Activated naive CD4-positive, alpha-beta T cell treated with anti-CD3 and anti-CD28 coated beads for 36 hours (primary cell): ENCODE measurements at regions not wholly inside any gene's neighbourhood (a gene's known extent, or its start where the extent isn't known, plus 50 kb on each side); places are given as distances from the start of the nearest gene placed in this dataset.
"Not testable (repeated sequence)": the region's sequence is repeated elsewhere in the genome, so short reads cannot be mapped to it uniquely, and the experiment has no call there.

Experiments
- CTCF ChIA-PET: fragments of 350-600 bp; sonication (Branson Sonifier 250); formaldehyde crosslinking; loops from one replicate; lab custom pipeline; 2021; ENCODE audit warnings: antibody characterized with exemption; lab: Charles Lee
- DNase-seq: peaks from one replicate; pipeline ENCODE4 v3.0.0-alpha.2; 2020
- H3K27ac Mint-ChIP-seq: one replicate; pipeline ENCODE4 v1.8.0; 2021; ENCODE audit warnings: mild to moderate bottlenecking, mixed read lengths
- H3K27me3 Mint-ChIP-seq: one replicate; pipeline ENCODE4 v1.8.0; 2021; ENCODE audit warnings: low read depth, mixed read lengths
- H3K36me3 Mint-ChIP-seq: one replicate; pipeline ENCODE4 v1.8.0; 2021; ENCODE audit warnings: low read depth, mixed read lengths
- H3K4me1 Mint-ChIP-seq: one replicate; pipeline ENCODE4 v1.8.0; 2021; ENCODE audit warnings: low read depth, mixed read lengths
- H3K4me3 Mint-ChIP-seq: one replicate; pipeline ENCODE4 v1.8.0; 2021; ENCODE audit warnings: mild to moderate bottlenecking, moderate library complexity, mixed read lengths
- H3K9me3 Mint-ChIP-seq: one replicate; pipeline ENCODE4 v1.8.0; 2021; ENCODE audit warnings: mixed read lengths
- intact Hi-C: fragments of 100-400 bp; cut with micrococcal nuclease; formaldehyde crosslinking; loops from one replicate; pipeline ENCODE4 v1.15.1; 2023

DNA sequence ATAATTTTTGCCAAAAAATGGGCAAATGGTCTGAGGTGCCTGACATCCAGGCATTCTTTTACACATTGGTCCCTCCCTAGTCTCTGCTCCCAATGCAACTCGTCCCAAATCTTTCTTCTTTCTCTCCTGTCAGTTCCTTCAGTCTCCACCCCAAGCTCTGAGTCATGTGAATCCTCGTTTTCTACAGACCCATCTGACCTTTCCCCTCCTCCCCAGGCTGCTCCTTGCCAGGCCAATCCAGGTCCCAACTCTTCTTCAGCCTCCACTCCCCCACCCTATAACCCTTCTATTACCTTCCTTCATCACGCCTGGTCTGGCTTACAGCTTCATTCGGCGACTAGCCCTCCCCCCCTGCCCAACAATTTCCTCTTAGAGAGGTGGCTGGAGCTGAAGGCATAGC, 55.3 kb downstream of the BBS10 start:
- intact Hi-C loops, H3K4me1 Mint-ChIP-seq, H3K27ac Mint-ChIP-seq, H3K36me3 Mint-ChIP-seq, H3K4me3 Mint-ChIP-seq, CTCF ChIA-PET, H3K9me3 Mint-ChIP-seq, DNase-seq: not testable (repeated sequence)
- peaks cover 14% of the 10 kb centered on the region for H3K27me3 Mint-ChIP-seq

DNA sequence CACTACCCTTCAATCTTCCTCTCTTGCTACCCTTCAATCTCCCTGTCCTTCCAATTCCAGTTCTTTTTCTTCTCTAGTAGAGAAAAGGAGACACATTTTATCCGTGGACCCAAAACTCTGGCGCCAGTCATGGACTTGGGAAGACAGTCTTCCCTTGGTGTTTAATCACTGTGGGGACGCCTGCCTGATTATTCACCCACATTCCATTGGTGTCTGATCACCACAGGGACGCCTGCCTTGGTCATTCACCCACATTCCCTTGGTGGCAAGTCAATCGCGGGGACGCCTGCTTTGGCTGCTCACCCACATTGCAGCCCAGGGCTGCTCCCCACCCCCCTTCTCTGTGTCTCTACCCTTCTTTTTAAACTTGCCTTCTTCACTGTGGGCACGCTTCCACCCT, 55.9 kb downstream of the BBS10 start:
- H3K4me3 Mint-ChIP-seq, H3K4me1 Mint-ChIP-seq, H3K9me3 Mint-ChIP-seq, DNase-seq, H3K36me3 Mint-ChIP-seq, intact Hi-C loops, H3K27ac Mint-ChIP-seq: not testable (repeated sequence)
- CTCF ChIA-PET, result interaction anchor here (0.7 kb wide), 1 partner anchor 52 kb away, joined by 3 read pairs; no protein-coding TSS in a partner anchor
- peaks cover 16% of the 10 kb centered on the region for H3K27me3 Mint-ChIP-seq

DNA sequence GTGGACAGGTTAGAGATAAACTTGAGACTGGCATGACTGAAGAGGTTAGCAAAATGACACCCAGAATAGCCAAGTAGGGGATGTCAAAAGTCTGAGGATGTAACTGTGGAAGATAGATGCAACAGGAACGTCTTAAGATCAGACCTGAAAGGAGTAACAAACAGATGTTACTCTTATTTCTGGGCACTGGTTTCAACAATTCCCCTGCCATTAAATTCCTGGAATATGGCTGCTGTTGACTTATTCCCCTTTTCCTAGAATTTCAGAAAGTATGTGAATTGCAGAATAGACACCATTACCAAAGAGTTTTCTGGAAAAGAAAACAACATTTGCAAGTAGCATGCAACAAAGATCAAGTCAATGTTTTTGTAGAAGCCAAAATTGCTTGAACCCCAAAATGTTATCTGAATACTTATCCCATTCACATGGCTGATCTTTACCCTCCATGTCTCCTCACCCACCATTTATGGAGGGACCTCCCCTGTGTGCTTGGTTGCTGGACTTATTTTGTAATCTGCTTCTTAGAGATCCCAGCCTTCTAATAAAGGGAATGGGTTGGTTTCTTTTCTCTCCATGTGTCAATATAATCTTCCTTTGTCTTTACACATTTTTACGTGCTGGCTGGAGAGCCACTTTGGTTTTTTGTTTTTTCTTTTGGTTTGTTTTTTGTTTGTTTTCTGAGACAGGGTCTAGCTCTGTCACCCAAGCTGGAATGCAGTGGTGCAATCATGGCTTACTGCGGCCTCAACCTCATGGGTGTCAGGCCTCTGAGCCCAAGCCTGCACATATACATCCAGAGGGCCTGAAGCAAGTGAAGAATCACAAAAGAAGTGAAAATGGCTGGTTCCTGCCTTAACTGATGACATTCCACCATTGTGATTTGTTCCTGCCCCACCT, 57.0 kb downstream of the BBS10 start:
- H3K4me1 Mint-ChIP-seq, result no peaks in the 10 kb centered on the region
- DNase-seq, result no peak
- H3K4me3 Mint-ChIP-seq, result no peak overlapping the region
- H3K27ac Mint-ChIP-seq, result no peak overlapping the region
- no peaks in the 10 kb centered on the region for H3K9me3 Mint-ChIP-seq
- intact Hi-C loops, result no loop called here
- no peaks in the 10 kb centered on the region for H3K36me3 Mint-ChIP-seq
- CTCF ChIA-PET, result interaction anchor here (0.7 kb wide), 1 partner anchor 53 kb away, joined by 3 read pairs; no protein-coding TSS in a partner anchor
- peaks cover 16% of the 10 kb centered on the region for H3K27me3 Mint-ChIP-seq

DNA sequence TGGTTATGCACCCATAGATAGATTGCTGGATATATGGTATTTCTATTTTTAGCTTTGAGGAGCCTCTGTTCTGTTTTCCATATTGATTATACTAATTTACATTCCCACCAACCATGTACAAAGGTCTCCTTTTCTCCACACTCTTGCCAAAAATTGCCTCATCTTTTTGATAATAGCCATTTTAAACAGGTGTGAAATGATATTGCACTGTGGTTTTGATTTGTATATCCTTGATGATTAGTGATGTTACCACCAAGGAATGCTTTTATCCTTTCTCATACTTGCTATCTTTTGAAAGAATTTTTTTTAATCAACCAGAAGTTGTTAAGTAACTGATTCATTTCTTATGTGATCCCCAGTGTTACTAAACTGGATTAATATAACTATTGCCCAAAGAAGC, 60.0 kb downstream of the BBS10 start:
- no peaks in the 10 kb centered on the region for H3K36me3 Mint-ChIP-seq
- no peak for DNase-seq
- intact Hi-C loops, result no loop called here
- no peaks in the 10 kb centered on the region for H3K9me3 Mint-ChIP-seq
- CTCF ChIA-PET, result interaction anchor here (0.6 kb wide), 1 partner anchor 523 kb away, joined by 3 read pairs; no protein-coding TSS in a partner anchor
- H3K4me3 Mint-ChIP-seq, result no peak overlapping the region
- no peak overlapping the region for H3K27ac Mint-ChIP-seq
- no peaks in the 10 kb centered on the region for H3K4me1 Mint-ChIP-seq
- H3K27me3 Mint-ChIP-seq, result peaks cover 14% of the 10 kb centered on the region

DNA sequence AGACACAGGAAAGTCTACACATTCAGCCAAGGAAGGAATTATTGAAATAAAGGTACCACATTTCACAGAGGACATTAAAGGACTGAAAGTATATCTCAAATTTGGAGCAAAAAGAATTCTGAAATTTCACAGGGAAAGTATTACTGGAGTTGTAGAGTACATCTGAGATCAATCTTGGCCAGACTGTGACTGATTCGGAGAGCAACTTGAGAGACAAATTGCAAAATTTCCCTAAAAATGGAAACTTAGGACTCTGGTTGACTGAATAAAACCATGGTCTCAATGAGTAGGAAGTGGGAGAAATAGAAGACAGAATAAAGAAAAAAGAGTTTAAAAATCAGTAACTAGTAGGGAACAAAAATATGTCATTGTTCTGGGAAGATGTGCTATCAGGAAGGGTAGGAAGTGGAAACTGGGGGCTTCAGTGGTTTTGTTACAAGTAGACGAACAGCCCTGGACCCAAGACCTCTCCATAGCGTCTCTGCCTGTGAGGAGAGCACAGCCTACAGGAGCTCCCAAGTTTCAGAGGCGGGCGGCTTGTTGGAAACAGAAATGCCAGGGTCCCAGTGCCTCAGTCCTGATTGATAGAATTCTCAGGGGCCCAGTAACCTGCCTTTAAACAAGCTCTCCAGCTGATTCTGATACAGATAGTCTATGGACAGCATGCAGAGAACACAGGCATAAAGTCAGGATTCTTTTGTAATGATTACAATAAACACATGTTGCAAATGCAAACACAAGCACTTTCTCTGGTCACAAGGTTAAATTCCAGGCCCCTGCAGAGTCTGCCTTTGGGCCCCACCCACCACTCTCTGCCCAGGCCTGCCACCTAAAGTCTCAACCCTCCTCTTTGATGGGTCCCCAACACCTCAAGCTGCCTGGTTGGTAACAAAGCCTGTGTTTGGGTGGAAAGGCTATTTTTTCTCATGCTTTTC, 63.1 kb downstream of the BBS10 start:
- no peak for DNase-seq
- Mint-ChIP-seq H3K27me3 (peaks cover 8% of the 10 kb centered on the region), H3K36me3 (no peaks in the 10 kb centered on the region), H3K4me1 (no peaks in the 10 kb centered on the region), H3K4me3 (no peak overlapping the region), H3K9me3 (no peaks in the 10 kb centered on the region), H3K27ac (no peak overlapping the region)
- intact Hi-C loops, result no loop called here
- CTCF ChIA-PET, result interaction anchor here (1.2 kb wide), 1 partner anchor 14 kb away, joined by 3 read pairs; no protein-coding TSS in a partner anchor

DNA sequence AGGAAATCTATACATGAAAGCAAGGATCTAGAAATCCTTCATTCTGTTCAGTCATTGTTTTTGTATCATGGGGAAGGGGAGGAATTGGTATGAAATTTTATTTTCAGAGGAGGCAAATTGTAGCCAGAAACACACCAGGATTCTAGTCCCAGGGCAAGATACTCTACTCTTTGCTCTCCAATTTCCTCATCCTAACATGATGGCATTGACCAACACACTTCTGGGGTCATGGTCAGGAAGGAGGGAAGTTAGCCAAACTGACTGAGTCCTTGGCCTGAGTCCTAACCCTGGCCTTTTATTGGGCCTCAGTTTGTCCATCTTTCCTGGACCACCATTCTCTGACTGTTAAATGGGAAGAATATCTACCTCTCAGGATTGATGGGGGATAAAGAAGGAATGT, 65.5 kb downstream of the BBS10 start:
- H3K4me3 Mint-ChIP-seq, result no peak overlapping the region
- no peak overlapping the region for H3K27ac Mint-ChIP-seq
- no peak for DNase-seq
- H3K36me3 Mint-ChIP-seq, result no peaks in the 10 kb centered on the region
- H3K27me3 Mint-ChIP-seq, result peaks cover 5% of the 10 kb centered on the region
- intact Hi-C loops, result no loop called here
- no peaks in the 10 kb centered on the region for H3K4me1 Mint-ChIP-seq
- CTCF ChIA-PET, result no interaction called here
- H3K9me3 Mint-ChIP-seq, result no peaks in the 10 kb centered on the region

DNA sequence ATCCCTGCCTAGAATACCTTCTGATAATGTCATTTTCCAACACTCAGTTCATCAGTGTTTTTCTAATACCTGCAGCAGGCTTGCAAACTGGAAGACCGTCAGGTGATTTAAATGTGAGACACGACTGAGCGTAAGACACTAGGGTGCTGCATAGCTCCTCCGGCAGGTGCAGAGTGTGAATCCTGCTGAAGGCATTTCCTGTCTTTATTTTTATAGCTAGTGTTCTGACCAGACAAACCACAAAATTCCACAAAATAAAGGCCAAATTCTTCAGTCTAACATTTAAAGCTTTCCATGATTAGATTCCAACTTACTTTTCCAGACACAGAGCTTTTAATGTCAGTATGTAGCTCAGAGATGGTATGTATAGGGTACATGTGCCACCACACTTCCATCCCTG, 70.7 kb downstream of the BBS10 start:
- Mint-ChIP-seq H3K27me3 (peaks cover 11% of the 10 kb centered on the region), H3K4me3 (no peak overlapping the region), H3K27ac (no peak overlapping the region), H3K9me3 (no peaks in the 10 kb centered on the region), H3K36me3 (no peaks in the 10 kb centered on the region), H3K4me1 (peaks cover 12% of the 10 kb centered on the region)
- CTCF ChIA-PET, result interaction anchor here (1.0 kb wide), 1 partner anchor 13 kb away, joined by 3 read pairs; no protein-coding TSS in a partner anchor
- DNase-seq, result no peak
- intact Hi-C loops, result no loop called here

DNA sequence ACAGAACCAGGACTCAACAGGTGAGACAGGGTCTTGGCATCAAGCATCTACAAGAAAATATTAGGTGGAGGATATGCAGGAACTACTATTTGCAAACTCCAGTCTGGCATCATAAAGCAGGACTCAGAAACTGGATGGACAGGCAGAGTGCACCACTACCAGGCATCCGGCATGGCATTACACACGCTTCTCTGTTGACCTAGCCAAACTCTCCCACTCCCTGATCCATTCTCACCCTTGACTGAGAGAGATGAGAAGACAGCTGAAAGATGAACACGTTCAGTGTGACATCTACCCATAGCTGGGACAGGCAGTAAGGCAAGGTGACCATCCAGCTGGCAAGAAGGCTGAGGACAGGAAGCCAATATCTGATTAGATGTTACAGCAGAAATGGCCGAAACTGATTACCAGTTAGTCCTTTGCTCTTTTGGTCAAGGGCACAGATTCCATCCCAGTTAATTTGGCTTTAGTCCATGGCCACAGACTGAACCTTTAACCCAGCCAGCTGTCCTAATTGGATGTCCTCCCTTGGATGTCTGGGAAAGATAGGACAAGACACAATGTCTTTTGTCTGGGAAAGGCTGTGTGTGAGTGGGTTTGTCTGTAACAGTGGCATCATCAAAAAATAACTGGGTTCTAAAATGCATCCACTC, 71.6 kb downstream of the BBS10 start:
- Mint-ChIP-seq H3K27ac (no peak overlapping the region), H3K36me3 (no peaks in the 10 kb centered on the region), H3K27me3 (peaks cover 11% of the 10 kb centered on the region), H3K4me3 (no peak overlapping the region), H3K9me3 (no peaks in the 10 kb centered on the region), H3K4me1 (peaks cover 12% of the 10 kb centered on the region)
- intact Hi-C loops, result no loop called here
- CTCF ChIA-PET, result no interaction called here
- no peak for DNase-seq

DNA sequence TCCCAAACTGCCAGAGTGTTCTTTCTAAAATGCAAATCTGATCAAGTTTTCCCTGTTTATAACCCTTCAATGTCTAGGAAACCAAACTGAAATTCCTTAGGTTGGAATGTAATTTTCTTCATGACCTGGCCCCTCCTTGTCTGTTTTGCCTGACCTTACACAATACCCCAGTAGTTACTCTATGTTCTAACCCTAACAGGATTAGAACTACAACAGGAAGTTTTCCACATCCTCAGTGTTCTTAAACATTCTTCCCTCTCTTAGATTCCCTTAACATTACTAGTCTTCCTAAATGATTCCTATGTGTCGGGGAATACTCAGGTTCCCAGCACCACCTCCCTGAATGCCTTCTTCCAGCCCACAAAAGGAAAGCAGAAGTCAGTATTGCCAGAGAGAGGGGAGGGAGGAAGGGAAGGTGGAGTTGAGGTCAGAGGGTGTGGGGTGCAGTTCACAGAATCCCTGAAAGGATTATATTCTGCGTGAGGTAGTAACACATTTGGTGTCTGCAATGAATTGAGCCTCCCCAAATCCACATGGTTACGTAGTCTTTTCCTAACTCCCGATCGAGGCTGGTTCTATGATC, 72.6 kb downstream of the BBS10 start:
- peaks cover 11% of the 10 kb centered on the region for H3K27me3 Mint-ChIP-seq
- peaks cover 12% of the 10 kb centered on the region for H3K4me1 Mint-ChIP-seq
- H3K27ac Mint-ChIP-seq, result no peak overlapping the region
- intact Hi-C loops, result loop anchor here (1.0 to 2.0 kb wide), 3 partner anchors 73 to 297 kb away; partner anchors contain the start of gene BBS10
- CTCF ChIA-PET, result interaction anchor here (0.5 to 1.2 kb wide), 3 partner anchors 8 to 369 kb away, joined by 3 to 7 read pairs (median 4); no protein-coding TSS in a partner anchor
- H3K4me3 Mint-ChIP-seq, result no peak overlapping the region
- no peaks in the 10 kb centered on the region for H3K9me3 Mint-ChIP-seq
- DNase-seq, result no peak
- H3K36me3 Mint-ChIP-seq, result no peaks in the 10 kb centered on the region

DNA sequence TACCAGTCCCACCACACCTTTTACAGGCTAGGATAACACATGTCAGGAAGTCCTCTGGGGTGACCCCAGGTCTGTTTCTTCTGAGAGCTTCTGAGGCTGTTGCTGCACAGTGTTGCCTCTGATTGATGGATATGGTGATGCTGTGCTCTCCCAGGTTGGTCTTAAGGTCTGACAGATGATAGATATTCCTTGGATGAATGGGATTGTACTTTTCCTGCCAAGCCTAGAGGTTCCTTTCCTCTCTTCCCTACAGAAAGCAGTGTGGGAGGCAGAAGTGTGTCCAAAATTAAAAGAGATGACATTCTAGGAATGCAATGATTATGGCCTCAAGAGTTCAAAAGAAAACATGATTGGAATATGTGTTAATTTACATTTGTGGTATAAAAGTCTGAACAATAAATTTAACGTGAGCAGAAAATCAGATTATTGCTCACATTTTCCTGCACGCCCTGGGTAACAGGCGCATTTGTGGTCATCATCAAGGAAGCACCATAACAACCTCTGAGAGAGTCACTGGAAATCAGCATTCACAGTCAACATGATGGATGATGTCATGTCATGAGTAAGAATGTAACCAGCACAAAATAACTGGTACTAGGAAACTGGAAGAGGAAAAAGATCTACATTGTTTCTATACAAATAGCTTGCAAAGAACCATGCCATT, 73.7 kb downstream of the BBS10 start:
- H3K9me3 Mint-ChIP-seq, result no peaks in the 10 kb centered on the region
- intact Hi-C loops, result loop anchor here (1.0 to 5.0 kb wide), 7 partner anchors 8 to 330 kb away; partner anchors contain the start of genes BBS10 and OSBPL8

DNA sequence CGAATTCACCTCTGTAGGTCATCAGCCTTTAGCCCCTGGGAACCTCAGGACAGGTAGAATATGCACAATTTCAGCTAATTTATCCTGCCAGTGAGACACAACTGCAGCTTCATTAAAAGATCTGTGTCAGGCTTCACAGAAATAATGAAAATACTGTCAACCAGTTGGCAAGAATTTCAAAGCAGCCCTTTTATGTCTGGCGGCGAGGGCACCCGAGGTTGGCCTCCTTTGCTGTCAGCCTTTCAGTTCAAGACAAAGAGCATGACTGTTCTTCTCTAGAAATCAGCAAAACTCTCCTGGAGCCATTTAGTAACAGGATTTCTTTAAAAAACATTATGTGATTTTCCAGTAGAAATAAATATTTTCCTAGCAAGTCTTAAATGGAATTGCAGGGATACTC, 75.9 kb downstream of the BBS10 start:
- intact Hi-C loops, result loop anchor here (5.0 kb wide), 1 partner anchor 285 kb away; the partner anchor contains the start of gene OSBPL8
- peaks cover 12% of the 10 kb centered on the region for H3K4me1 Mint-ChIP-seq
- no peaks in the 10 kb centered on the region for H3K9me3 Mint-ChIP-seq
- no peak for DNase-seq
- peaks cover 12% of the 10 kb centered on the region for H3K27me3 Mint-ChIP-seq
- H3K27ac Mint-ChIP-seq, result no peak overlapping the region
- CTCF ChIA-PET, result no interaction called here
- H3K36me3 Mint-ChIP-seq, result no peaks in the 10 kb centered on the region
- no peak overlapping the region for H3K4me3 Mint-ChIP-seq

More for the DNA sequence above, 73.7 kb downstream of the BBS10 start:
- Mint-ChIP-seq H3K27ac (peak overlapping the region; percentile 10), H3K27me3 (peaks cover 11% of the 10 kb centered on the region), H3K4me3 (no peak overlapping the region), H3K36me3 (no peaks in the 10 kb centered on the region), H3K4me1 (peaks cover 12% of the 10 kb centered on the region)
- CTCF ChIA-PET, result interaction anchor here (1.2 kb wide), 1 partner anchor 10 kb away, joined by 4 read pairs; no protein-coding TSS in a partner anchor
- peak; percentile 58 for DNase-seq
